Neural progenitor cell (in vitro differentiated cells): ENCODE measurements at regions not wholly inside any gene's neighbourhood (a gene's known extent, or its start where the extent isn't known, plus 50 kb on each side); places are given as distances from the start of the nearest gene placed in this dataset.

ENCODE experiments used
- DNase-seq: peaks from one replicate; pipeline ENCODE4 v3.0.0-alpha.2; 2016; ENCODE audit warnings: low spot score
- H2AFZ ChIP-seq: fragments of 200-600 bp; sonication (generic); replicated peaks from 2 replicates; pipeline ENCODE4 v1.6.1; 2016; ENCODE audit warnings: antibody characterized with exemption
- H3F3A ChIP-seq: fragments of 200-600 bp; sonication (generic); 2 replicates; pipeline ENCODE4 v1.6.1; 2016; ENCODE audit warnings: antibody characterized with exemption, low read depth
- H3K27ac ChIP-seq: fragments of 200-600 bp; sonication (generic); 2 replicates; pipeline ENCODE4 v1.5.1; 2016; ENCODE audit warnings: mild to moderate bottlenecking
- H3K27me3 ChIP-seq: fragments of 200-600 bp; sonication (generic); 2 replicates; pipeline ENCODE4 v1.6.1; 2016; ENCODE audit warnings: mild to moderate bottlenecking, moderate library complexity
- H3K36me3 ChIP-seq: fragments of 200-600 bp; sonication (generic); 2 replicates; pipeline ENCODE4 v1.5.1; 2016
- H3K4me1 ChIP-seq: fragments of 200-600 bp; sonication (generic); 2 replicates; pipeline ENCODE4 v1.6.1; 2016; ENCODE audit warnings: mixed run types
- H3K4me2 ChIP-seq: fragments of 200-600 bp; sonication (generic); 2 replicates; pipeline ENCODE4 v1.6.1; 2016
- H3K4me3 ChIP-seq: fragments of 200-600 bp; sonication (generic); 2 replicates; pipeline ENCODE4 v1.5.1; 2016
- H3K79me2 ChIP-seq: fragments of 200-600 bp; sonication (generic); 2 replicates; pipeline ENCODE4 v1.6.1; 2016; ENCODE audit warnings: low read depth
- H3K9ac ChIP-seq: fragments of 200-600 bp; sonication (generic); 2 replicates; pipeline ENCODE4 v1.6.1; 2016
- H3K9me3 ChIP-seq: fragments of 200-600 bp; sonication (generic); 2 replicates; pipeline ENCODE4 v1.5.1; 2016; ENCODE audit warnings: low read depth
- H4K20me1 ChIP-seq: fragments of 200-600 bp; sonication (generic); 2 replicates; pipeline ENCODE4 v1.6.1; 2016; ENCODE audit warnings: low read depth
- H3K27ac Mint-ChIP-seq: 3 replicates; pipeline ENCODE4 v1.8.0; 2021; ENCODE audit warnings: mixed read lengths
- H3K27me3 Mint-ChIP-seq: 2 replicates; pipeline ENCODE4 v1.8.0; 2022; ENCODE audit warnings: low read depth, mild to moderate bottlenecking, inconsistent platforms, moderate library complexity, mixed read lengths; ENCODE audit not compliant: insufficient read depth
- H3K36me3 Mint-ChIP-seq: 3 replicates; pipeline ENCODE4 v1.8.0; 2021; ENCODE audit warnings: mixed read lengths
- H3K4me1 Mint-ChIP-seq: 3 replicates; pipeline ENCODE4 v1.8.0; 2021; ENCODE audit warnings: mixed read lengths
- H3K4me3 Mint-ChIP-seq: 3 replicates; pipeline ENCODE4 v1.8.0; 2021; ENCODE audit warnings: mild to moderate bottlenecking, moderate library complexity, mixed read lengths
- H3K9me3 Mint-ChIP-seq: 3 replicates; pipeline ENCODE4 v1.8.0; 2020; ENCODE audit warnings: mixed read lengths
- EZH2 ChIP-seq: fragments of 200-600 bp; sonication (generic); IDR thresholded peaks from 2 replicates; pipeline ENCODE4 v1.6.1; 2017; ENCODE audit warnings: antibody characterized with exemption, mild to moderate bottlenecking, moderate library complexity
- EZH2phosphoT487 ChIP-seq: fragments of 200-600 bp; sonication (generic); IDR thresholded peaks from 2 replicates; pipeline ENCODE4 v1.6.1; 2017; ENCODE audit warnings: antibody characterized with exemption
- TF ChIP-seq, protein P1 (sequence below): fragments of 200-600 bp; sonication (generic); IDR thresholded peaks from 2 replicates; pipeline ENCODE4 v1.5.1; 2017; ENCODE audit warnings: antibody characterized with exemption, mild to moderate bottlenecking

DNA sequence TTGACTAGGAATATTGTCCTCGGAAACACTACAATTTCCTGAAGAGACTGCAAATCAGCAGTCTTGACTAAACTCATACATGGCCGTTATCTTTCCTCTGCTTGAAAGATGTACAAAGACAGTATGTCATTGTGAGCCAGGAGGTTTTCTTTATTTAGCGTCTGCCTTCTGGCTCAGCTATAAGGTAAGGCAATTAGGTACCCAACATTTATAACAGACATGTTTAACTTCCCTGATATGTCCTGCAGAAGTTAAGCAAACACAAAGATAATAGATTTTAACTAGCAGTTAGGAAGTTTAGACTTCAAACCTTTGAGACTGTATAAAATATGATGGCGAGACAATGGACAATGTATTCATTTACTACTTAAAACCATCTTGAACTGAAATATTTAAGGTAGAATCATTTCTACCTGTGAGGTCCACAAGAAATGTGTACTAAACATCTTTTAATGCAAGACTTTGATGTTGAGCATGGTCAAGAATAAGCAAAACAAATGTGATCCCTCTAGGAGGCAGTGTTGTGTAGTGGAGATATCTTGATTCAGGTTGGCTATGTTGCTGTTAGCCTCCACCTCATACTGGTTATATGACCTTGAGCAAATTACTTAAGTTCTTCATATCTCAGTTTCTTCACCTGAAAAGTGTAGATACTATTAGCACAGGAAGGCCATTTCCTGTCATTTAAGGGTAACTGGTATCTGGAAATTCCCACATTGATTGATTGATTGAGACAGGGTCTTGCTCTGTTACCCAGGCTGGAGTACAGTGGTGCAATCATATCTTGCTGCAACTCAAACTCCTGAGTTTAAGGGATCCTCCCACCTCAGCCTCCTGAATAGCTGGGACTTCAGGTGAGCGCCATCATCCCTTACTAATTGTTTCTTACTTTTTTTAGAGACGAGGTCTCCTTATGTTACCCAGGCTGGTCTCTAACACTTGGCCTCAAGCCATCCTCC lies 96.3 kb upstream of the EEA1 start:
- Mint-ChIP-seq H3K27me3 (peaks cover 2% of the 10 kb centered on the region), H3K27ac (no peak overlapping the region), H3K36me3 (no peaks in the 10 kb centered on the region), H3K4me1 (peaks cover 2% of the 10 kb centered on the region), H3K4me3 (no peak overlapping the region), H3K9me3 (no peaks in the 10 kb centered on the region)
- H3K36me3 ChIP-seq: no peaks in the 10 kb centered on the region
- H3K4me2 ChIP-seq: no peak overlapping the region
- no peak overlapping the region for H3K4me3 ChIP-seq
- no peak overlapping the region for H3K9ac ChIP-seq
- H2AFZ ChIP-seq: no peak overlapping the region
- H3K4me1 ChIP-seq: no peaks in the 10 kb centered on the region
- no peaks in the 10 kb centered on the region for H3F3A ChIP-seq
- peak; percentile 36 for DNase-seq
- H3K79me2 ChIP-seq: no peaks in the 10 kb centered on the region
- no peaks in the 10 kb centered on the region for H3K9me3 ChIP-seq
- no peak for TF ChIP-seq EZH2phosphoT487
- TF ChIP-seq, protein P1, sequence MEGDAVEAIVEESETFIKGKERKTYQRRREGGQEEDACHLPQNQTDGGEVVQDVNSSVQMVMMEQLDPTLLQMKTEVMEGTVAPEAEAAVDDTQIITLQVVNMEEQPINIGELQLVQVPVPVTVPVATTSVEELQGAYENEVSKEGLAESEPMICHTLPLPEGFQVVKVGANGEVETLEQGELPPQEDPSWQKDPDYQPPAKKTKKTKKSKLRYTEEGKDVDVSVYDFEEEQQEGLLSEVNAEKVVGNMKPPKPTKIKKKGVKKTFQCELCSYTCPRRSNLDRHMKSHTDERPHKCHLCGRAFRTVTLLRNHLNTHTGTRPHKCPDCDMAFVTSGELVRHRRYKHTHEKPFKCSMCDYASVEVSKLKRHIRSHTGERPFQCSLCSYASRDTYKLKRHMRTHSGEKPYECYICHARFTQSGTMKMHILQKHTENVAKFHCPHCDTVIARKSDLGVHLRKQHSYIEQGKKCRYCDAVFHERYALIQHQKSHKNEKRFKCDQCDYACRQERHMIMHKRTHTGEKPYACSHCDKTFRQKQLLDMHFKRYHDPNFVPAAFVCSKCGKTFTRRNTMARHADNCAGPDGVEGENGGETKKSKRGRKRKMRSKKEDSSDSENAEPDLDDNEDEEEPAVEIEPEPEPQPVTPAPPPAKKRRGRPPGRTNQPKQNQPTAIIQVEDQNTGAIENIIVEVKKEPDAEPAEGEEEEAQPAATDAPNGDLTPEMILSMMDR: peak; percentile 69
- no peak overlapping the region for H3K27ac ChIP-seq
- no peaks in the 10 kb centered on the region for H3K27me3 ChIP-seq
- H4K20me1 ChIP-seq: no peaks in the 10 kb centered on the region

DNA sequence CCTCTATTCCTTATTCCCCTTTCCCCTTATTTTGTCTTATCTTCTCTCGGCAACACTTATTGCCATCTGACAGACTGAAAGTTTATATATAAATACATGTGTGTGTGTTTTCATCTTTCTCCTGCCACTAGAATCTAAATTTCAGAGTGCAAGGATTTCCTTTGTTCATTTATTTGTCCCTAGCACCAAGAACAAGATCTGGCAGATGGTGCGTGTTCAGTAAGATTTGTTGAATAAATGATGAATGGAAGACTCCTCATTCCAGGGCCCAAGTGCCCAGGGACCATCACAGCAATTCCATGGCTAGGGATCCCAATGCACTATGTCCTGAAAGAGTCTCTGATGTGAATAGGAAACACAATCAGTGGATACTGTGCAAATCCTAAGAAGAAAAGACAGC lies 97.9 kb upstream of the EEA1 start:
- H3K27me3 ChIP-seq: no peaks in the 10 kb centered on the region
- H3K4me2 ChIP-seq: no peak overlapping the region
- no peak for DNase-seq
- no peaks in the 10 kb centered on the region for H3K79me2 ChIP-seq
- Mint-ChIP-seq H3K4me3 (no peak overlapping the region), H3K36me3 (no peaks in the 10 kb centered on the region), H3K9me3 (no peaks in the 10 kb centered on the region), H3K4me1 (no peaks in the 10 kb centered on the region), H3K27ac (no peak overlapping the region), H3K27me3 (peaks cover 2% of the 10 kb centered on the region)
- no peak for TF ChIP-seq EZH2phosphoT487
- TF ChIP-seq, protein P1: no peak
- TF ChIP-seq EZH2: no peak
- no peaks in the 10 kb centered on the region for H3K9me3 ChIP-seq
- H3F3A ChIP-seq: no peaks in the 10 kb centered on the region
- no peaks in the 10 kb centered on the region for H4K20me1 ChIP-seq
- H3K4me3 ChIP-seq: no peak overlapping the region
- H3K36me3 ChIP-seq: no peaks in the 10 kb centered on the region
- no peaks in the 10 kb centered on the region for H3K4me1 ChIP-seq
- no peak overlapping the region for H3K9ac ChIP-seq
- H2AFZ ChIP-seq: peak overlapping the region; percentile 80
- no peak overlapping the region for H3K27ac ChIP-seq

DNA sequence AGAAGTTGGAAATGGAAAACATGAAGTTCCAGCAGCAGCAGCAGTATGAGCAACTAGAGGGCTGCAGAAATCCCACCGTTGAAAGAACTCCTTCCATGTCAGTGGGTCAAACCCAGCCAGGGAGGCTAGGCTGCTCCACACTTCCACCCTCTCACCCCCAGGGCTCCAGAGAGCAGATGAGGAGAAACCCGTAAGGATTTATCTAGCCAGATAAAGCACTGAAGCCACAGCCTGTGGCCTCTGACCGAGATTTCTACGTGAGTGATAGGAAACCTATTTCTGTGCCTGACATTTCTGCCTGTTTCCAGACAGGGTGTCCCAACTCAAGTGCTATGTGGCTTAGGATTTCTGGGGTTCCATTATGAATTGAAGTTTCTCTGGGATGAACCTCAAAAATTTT lies 100.0 kb upstream of the EEA1 start:
- TF ChIP-seq, protein P1: no peak
- H3K4me2 ChIP-seq: no peak overlapping the region
- H3K27ac ChIP-seq: no peak overlapping the region
- H3K9ac ChIP-seq: no peak overlapping the region
- no peak for DNase-seq
- no peaks in the 10 kb centered on the region for H3K4me1 ChIP-seq
- Mint-ChIP-seq H3K9me3 (no peaks in the 10 kb centered on the region), H3K27me3 (no peaks in the 10 kb centered on the region), H3K36me3 (no peaks in the 10 kb centered on the region), H3K4me1 (no peaks in the 10 kb centered on the region), H3K4me3 (no peak overlapping the region), H3K27ac (no peak overlapping the region)
- no peaks in the 10 kb centered on the region for H3K27me3 ChIP-seq
- no peaks in the 10 kb centered on the region for H3F3A ChIP-seq
- H3K9me3 ChIP-seq: no peaks in the 10 kb centered on the region
- H4K20me1 ChIP-seq: no peaks in the 10 kb centered on the region
- H3K4me3 ChIP-seq: no peak overlapping the region
- no peaks in the 10 kb centered on the region for H3K79me2 ChIP-seq
- H3K36me3 ChIP-seq: no peaks in the 10 kb centered on the region
- H2AFZ ChIP-seq: no peak overlapping the region
